BLaER1 treated with 17β-estradiol and CSF1 and Interleukin-3, amounts not matched to agents 10 nM and 100 nM (cell line): ENCODE measurements at regions not wholly inside any gene's neighbourhood (a gene's known extent, or its start where the extent isn't known, plus 50 kb on each side); places are given as distances from the start of the nearest gene placed in this dataset.
A peak's percentile ranks its signal among the peaks of the same experiment; 100 is the strongest.
"Not testable (repeated sequence)": the region's sequence is repeated elsewhere in the genome, so short reads cannot be mapped to it uniquely, and the experiment has no call there.

Experiments used
- H3K27ac ChIP-seq, 11 experiments: shearing (Covaris generic); formaldehyde crosslinking; 2 replicates each; pipeline ENCODE4 v1.8.1; 2022
- H3K27me3 ChIP-seq, 11 experiments: shearing (Covaris generic); formaldehyde crosslinking; 2 replicates each; pipeline ENCODE4 v1.8.1; 2022
- H3K36me3 ChIP-seq, 11 experiments: shearing (Covaris generic); formaldehyde crosslinking; 2 replicates each; pipeline ENCODE4 v1.8.1; 2022
- H3K4me1 ChIP-seq, 10 experiments: shearing (Covaris generic); formaldehyde crosslinking; 2 replicates each; pipeline ENCODE4 v1.8.1; 2022
- H3K4me2 ChIP-seq, 11 experiments: shearing (Covaris generic); formaldehyde crosslinking; 2 replicates each; pipeline ENCODE4 v1.8.1; 2022
- H3K4me3 ChIP-seq, 10 experiments: shearing (Covaris generic); formaldehyde crosslinking; 2 replicates each; pipeline ENCODE4 v1.8.1; 2022
- H3K9ac ChIP-seq, 11 experiments: shearing (Covaris generic); formaldehyde crosslinking; 2 replicates each; pipeline ENCODE4 v1.8.1; 2022
- H3K9me3 ChIP-seq, 11 experiments: shearing (Covaris generic); formaldehyde crosslinking; replicated peaks in 1 of 11; 2 replicates each; pipeline ENCODE4 v1.8.1; 2022
- H4K20me1 ChIP-seq, 11 experiments: shearing (Covaris generic); formaldehyde crosslinking; 2 replicates each; pipeline ENCODE4 v1.8.1; 2022
- Cebpa-rat ChIP-seq, 11 experiments: shearing (Covaris generic); IDR thresholded peaks; 2 replicates each; pipeline ENCODE4 v1.8.1; 2022

DNA sequence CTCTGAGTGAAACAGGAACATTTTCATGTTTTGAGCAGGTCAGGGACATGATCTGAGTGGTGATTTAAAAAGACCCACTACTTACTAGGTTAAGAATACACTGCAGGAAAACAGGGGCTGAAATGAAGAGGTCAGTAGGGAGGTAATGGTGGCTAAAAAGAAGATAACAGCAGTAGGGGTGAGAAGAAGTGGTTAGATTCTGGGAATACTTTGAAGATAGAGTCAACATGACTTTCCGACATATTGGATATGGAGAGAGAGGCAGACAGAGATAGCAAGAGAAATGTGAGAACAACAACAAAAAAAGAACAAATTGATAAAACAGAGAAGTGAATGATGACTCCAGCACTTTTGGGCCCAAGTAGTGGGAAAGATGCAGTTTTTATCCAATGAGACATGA is 168.0 kb downstream of the ALX1 start:
- Histone ChIP-seq H3K4me3 (no peak overlapping the region), H3K36me3 (no peaks in the 10 kb centered on the region), H3K27me3 (no peaks in the 10 kb centered on the region), H3K4me2 (peak overlapping the region in 2 of 11 experiments; percentile 13 to 25; a peak in 3 of 22 replicates), H3K9me3 (no peaks in the 10 kb centered on the region), H3K27ac (no peak overlapping the region), H3K4me1 (peaks cover 0 to 10% (median 0%) of the 10 kb centered on the region in 10 experiments; a peak in 4 of 20 replicates), H3K9ac (no peak overlapping the region), H4K20me1 (no peaks in the 10 kb centered on the region)
- TF ChIP-seq Cebpa-rat (IDR thresholded peaks at IDR 0.05), result no peak

DNA sequence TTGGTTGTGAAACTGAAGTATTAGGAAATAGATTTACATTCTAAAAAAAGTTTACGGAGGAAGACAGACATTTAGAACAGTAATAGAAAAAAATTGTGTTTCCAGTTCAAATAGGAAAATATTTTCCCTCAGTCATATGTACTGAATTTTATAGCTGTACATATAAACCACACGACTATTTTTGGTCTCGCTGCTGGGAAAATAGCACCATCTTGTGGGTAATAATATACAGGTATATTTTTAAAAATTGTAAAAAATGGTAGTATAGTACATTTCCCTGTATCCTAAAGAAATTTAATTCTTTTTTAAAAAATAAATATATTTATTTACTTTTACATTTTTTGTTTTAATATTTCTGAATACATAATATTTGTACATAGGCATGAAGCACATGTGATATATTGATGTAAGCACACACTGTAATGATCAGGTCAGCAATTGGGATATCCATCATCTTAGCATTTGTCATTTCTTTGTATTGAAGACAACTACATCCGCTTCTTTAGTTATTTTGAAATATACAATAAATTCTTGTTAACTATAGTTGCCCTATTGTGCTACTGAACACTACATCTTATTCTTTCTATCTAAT is 168.6 kb downstream of the ALX1 start:
- Histone ChIP-seq H4K20me1 (no peaks in the 10 kb centered on the region), H3K9ac (no peak overlapping the region), H3K4me2 (peak overlapping the region in 2 of 11 experiments; percentile 13 to 25; a peak in 1 of 22 replicates), H3K4me3 (no peak overlapping the region), H3K36me3 (no peaks in the 10 kb centered on the region), H3K27me3 (no peaks in the 10 kb centered on the region), H3K27ac (no peak overlapping the region), H3K9me3 (no peaks in the 10 kb centered on the region), H3K4me1 (peaks cover 0 to 10% (median 0%) of the 10 kb centered on the region in 10 experiments; a peak in 4 of 20 replicates)
- no peak for TF ChIP-seq Cebpa-rat (IDR thresholded peaks at IDR 0.05)

GRCh38 chr12:85457016-85457415 is 177.0 kb downstream of the ALX1 start:
- H3K4me1 ChIP-seq, result no peaks in the 10 kb centered on the region
- no peaks in the 10 kb centered on the region for H3K9me3 ChIP-seq
- no peak for TF ChIP-seq Cebpa-rat (IDR thresholded peaks at IDR 0.05)
- H3K4me2 ChIP-seq, result no peak overlapping the region
- no peak overlapping the region for H3K27ac ChIP-seq
- no peak overlapping the region for H3K4me3 ChIP-seq
- no peaks in the 10 kb centered on the region for H3K27me3 ChIP-seq
- H3K36me3 ChIP-seq, result no peaks in the 10 kb centered on the region
- H4K20me1 ChIP-seq, result no peaks in the 10 kb centered on the region
- no peak overlapping the region for H3K9ac ChIP-seq

DNA sequence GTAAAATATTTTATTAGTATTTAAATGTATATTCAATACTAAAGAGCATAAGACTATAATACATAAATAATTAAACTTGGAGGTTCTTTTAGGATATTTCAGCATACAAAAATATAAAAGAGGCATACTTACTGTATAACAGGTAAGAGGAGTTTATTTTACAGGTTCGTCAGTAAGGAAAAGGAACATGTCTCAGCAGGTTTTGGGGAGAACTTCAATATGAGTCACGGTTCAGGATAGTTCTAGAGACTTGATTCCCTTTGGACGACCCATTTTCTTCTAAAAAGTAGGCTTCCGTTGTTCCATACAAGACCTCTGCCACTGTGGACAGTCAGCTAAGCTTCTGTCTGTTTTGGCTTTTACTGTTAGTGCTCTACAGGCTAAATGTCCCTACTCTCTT is 181.1 kb downstream of the ALX1 start:
- Histone ChIP-seq H3K9me3 (no peaks in the 10 kb centered on the region), H3K4me2 (no peak overlapping the region), H3K4me1 (peaks cover 0 to 17% (median 4%) of the 10 kb centered on the region in 10 experiments; a peak in 11 of 20 replicates), H4K20me1 (no peaks in the 10 kb centered on the region), H3K4me3 (no peak overlapping the region), H3K27me3 (no peaks in the 10 kb centered on the region), H3K27ac (no peak overlapping the region), H3K9ac (no peak overlapping the region), H3K36me3 (no peaks in the 10 kb centered on the region)
- no peak for TF ChIP-seq Cebpa-rat (IDR thresholded peaks at IDR 0.05)

- no peaks in the 10 kb centered on the region for H3K27me3 ChIP-seq
Observed at GRCh38 chr12:85462888-85463287, 182.9 kb downstream of the ALX1 start.

DNA sequence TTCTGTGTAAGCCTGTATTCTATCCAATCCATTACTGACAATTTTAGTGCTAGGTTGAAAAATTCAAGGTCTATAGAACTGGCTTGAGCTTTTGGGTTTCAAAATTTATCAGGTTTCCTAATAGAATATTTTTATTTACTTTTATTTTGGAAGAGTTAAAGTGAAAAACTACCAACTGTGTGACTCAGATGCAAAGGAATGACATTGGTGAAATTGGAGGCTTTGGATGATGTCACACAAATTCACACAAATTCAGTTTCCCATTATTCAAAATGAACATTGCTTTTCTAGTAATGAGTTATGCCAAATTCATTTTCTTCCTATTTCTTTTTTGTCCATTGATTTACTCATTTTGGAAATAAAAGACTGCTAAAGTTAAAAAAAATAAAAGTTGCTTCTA is 186.9 kb downstream of the ALX1 start:
- peaks cover 0 to 30% (median 16%) of the 10 kb centered on the region in 10 experiments; a peak in 18 of 20 replicates for H3K4me1 ChIP-seq
- no peaks in the 10 kb centered on the region for H4K20me1 ChIP-seq
- H3K4me2 ChIP-seq, result no peak overlapping the region
- 0 out of 22 replicates have a peak, but pooled peaks cover 0 to 10% (median 0%) of the 10 kb centered on the region in 11 experiments for H3K9me3 ChIP-seq
- H3K36me3 ChIP-seq, result no peaks in the 10 kb centered on the region
- no peak overlapping the region for H3K27ac ChIP-seq
- H3K9ac ChIP-seq, result no peak overlapping the region
- no peaks in the 10 kb centered on the region for H3K27me3 ChIP-seq
- no peak for TF ChIP-seq Cebpa-rat (IDR thresholded peaks at IDR 0.05)
- H3K4me3 ChIP-seq, result no peak overlapping the region

More at GRCh38 chr12:85462888-85463287, 182.9 kb downstream of the ALX1 start:
- no peaks in the 10 kb centered on the region for H4K20me1 ChIP-seq
- H3K36me3 ChIP-seq, result no peaks in the 10 kb centered on the region
- H3K4me3 ChIP-seq, result no peak overlapping the region
- peaks cover 0 to 17% (median 4%) of the 10 kb centered on the region in 10 experiments; a peak in 11 of 20 replicates for H3K4me1 ChIP-seq
- no peaks in the 10 kb centered on the region for H3K9me3 ChIP-seq
- no peak overlapping the region for H3K9ac ChIP-seq
- TF ChIP-seq Cebpa-rat (IDR thresholded peaks at IDR 0.05), result no peak
- H3K4me2 ChIP-seq, result peak overlapping the region in 2 of 11 experiments; percentile 10 to 21; a peak in 3 of 22 replicates
- no peak overlapping the region for H3K27ac ChIP-seq

- Histone ChIP-seq H3K4me1 (peaks cover 0 to 25% (median 14%) of the 10 kb centered on the region in 10 experiments; a peak in 18 of 20 replicates), H3K27ac (peak overlapping the region in 9 of 11 experiments; percentile 45 to 71 (median 64); a peak in 17 of 22 replicates), H3K4me3 (peak overlapping the region in 8 of 10 experiments; percentile 27 to 55 (median 45); a peak in 12 of 20 replicates), H3K36me3 (no peaks in the 10 kb centered on the region), H3K27me3 (no peaks in the 10 kb centered on the region), H3K4me2 (peak overlapping the region; percentile 68 to 81 (median 73)), H4K20me1 (no peaks in the 10 kb centered on the region), H3K9me3 (0 out of 22 replicates have a peak, but pooled peaks cover 0 to 10% (median 0%) of the 10 kb centered on the region in 11 experiments), H3K9ac (peak overlapping the region in 10 of 11 experiments; percentile 24 to 65 (median 58); a peak in 15 of 22 replicates)
- no peak for TF ChIP-seq Cebpa-rat (IDR thresholded peaks at IDR 0.05)
Observed at GRCh38 chr12:85468356-85469157, 188.5 kb downstream of the ALX1 start.

DNA sequence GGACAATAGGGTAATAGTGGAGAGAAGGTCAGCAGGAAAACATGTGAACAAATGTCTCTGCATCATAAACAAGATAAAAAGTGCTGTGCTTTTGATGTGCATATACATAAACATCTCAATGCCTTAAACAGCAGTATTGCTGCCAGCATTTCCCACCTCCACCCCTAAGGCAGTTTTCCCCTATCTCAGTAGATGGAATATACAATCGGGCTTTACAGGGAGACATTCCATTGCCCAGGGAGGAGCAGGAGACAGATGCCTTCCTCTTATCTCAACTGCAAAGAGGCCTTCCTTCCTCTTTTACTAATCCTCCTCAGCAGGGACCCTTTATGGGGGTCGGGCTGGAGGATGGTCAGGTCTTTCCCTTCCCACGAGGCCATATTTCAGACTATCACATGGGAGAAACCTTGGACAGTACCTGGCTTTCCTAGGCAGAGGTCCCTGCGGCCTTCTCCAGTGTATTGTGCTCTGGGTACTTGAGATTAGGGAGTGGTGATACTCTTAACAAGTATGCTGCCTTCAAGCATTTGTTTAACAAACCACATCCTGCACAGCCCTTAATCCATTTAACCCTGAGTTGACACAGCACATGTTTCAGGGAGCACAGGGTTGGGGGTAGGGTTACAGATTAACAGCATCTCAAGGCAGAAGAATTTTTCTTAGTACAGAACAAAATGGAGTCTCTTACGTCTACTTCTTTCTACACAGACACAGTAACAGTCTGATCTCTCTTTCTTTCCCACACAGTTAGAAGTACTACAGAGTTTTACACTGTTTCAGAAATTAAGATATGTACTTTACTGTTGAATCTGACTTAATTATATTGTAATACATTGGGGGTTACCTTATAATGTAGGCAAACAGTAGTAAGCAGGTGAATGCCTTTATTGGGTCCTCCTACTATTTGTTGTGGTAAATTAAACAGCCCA is 189.4 kb downstream of the ALX1 start:
- Histone ChIP-seq H3K4me1 (peaks cover 0 to 25% (median 14%) of the 10 kb centered on the region in 10 experiments; a peak in 18 of 20 replicates), H3K4me3 (peak overlapping the region in 8 of 10 experiments; percentile 27 to 55 (median 45); a peak in 12 of 20 replicates), H3K9ac (peak overlapping the region in 10 of 11 experiments; percentile 24 to 65 (median 58); a peak in 15 of 22 replicates), H3K27ac (peak overlapping the region in 9 of 11 experiments; percentile 45 to 71 (median 64); a peak in 17 of 22 replicates), H3K4me2 (peak overlapping the region; percentile 68 to 81 (median 73))
- H3K9me3 ChIP-seq, H3K36me3 ChIP-seq, H4K20me1 ChIP-seq, H3K27me3 ChIP-seq: not testable (repeated sequence)

- H3K4me1 ChIP-seq, result peaks cover 0 to 18% (median 0%) of the 10 kb centered on the region in 10 experiments; a peak in 5 of 20 replicates
Observed at GRCh38 chr12:85475277-85475676, 195.3 kb downstream of the ALX1 start.

More at GRCh38 chr12:85475277-85475676, 195.3 kb downstream of the ALX1 start:
- H3K27me3 ChIP-seq, H3K27ac ChIP-seq, H3K4me3 ChIP-seq, H3K9ac ChIP-seq, H3K9me3 ChIP-seq, H3K4me2 ChIP-seq, H3K36me3 ChIP-seq, H4K20me1 ChIP-seq: not testable (repeated sequence)
